Karpas-422 (cell line): ENCODE measurements at regions not wholly inside any gene's neighbourhood (a gene's known extent, or its start where the extent isn't known, plus 50 kb on each side); places are given as distances from the start of the nearest gene placed in this dataset.

Experiments used
- DNase-seq: peaks from one replicate; pipeline ENCODE4 v3.0.0-alpha.2; 2015
- H2AFZ ChIP-seq: fragments of 200-600 bp; sonication (generic); 2 replicates; pipeline ENCODE4 v1.6.1; 2014; ENCODE audit warnings: antibody characterized with exemption, low read length, mixed read lengths
- H3K27ac ChIP-seq: fragments of 200-600 bp; sonication (generic); 2 replicates; pipeline ENCODE4 v1.5.1; 2014; ENCODE audit warnings: mild to moderate bottlenecking, low read length, moderate library complexity
- H3K27me3 ChIP-seq: fragments of 200-600 bp; sonication (generic); 2 replicates; pipeline ENCODE4 v1.6.1; 2014; ENCODE audit warnings: low read length, mixed read lengths
- H3K36me3 ChIP-seq: fragments of 200-600 bp; sonication (generic); 2 replicates; pipeline ENCODE4 v1.6.1; 2014; ENCODE audit warnings: low read length, mixed read lengths; ENCODE audit not compliant: insufficient read depth
- H3K4me1 ChIP-seq: fragments of 200-600 bp; sonication (generic); 2 replicates; pipeline ENCODE4 v1.6.1; 2014; ENCODE audit warnings: mild to moderate bottlenecking, low read length, mixed read lengths
- H3K4me2 ChIP-seq: fragments of 200-600 bp; sonication (generic); 2 replicates; pipeline ENCODE4 v1.6.1; 2014; ENCODE audit warnings: low read length, low read depth, mild to moderate bottlenecking; ENCODE audit not compliant: poor library complexity, severe bottlenecking
- H3K4me3 ChIP-seq: fragments of 200-600 bp; sonication (generic); 2 replicates; pipeline ENCODE4 v1.5.1; 2014; ENCODE audit warnings: mild to moderate bottlenecking, antibody characterized with exemption, low read length, mixed read lengths
- H3K79me2 ChIP-seq: fragments of 200-600 bp; sonication (generic); 2 replicates; pipeline ENCODE4 v1.6.1; 2014; ENCODE audit warnings: mild to moderate bottlenecking, low read length, mixed read lengths
- H3K9ac ChIP-seq: fragments of 200-600 bp; sonication (generic); 2 replicates; pipeline ENCODE4 v1.6.0; 2014; ENCODE audit warnings: low read length
- H3K9me2 ChIP-seq: fragments of 200-600 bp; sonication (generic), shearing (Covaris generic); replicated peaks from 2 replicates; pipeline ENCODE4 v1.6.0; 2014; ENCODE audit warnings: mild to moderate bottlenecking, low read length, moderate library complexity; ENCODE audit not compliant: insufficient read depth
- H3K9me3 ChIP-seq: fragments of 300-700, 200-600 bp; sonication (generic); 2 replicates; pipeline ENCODE4 v1.6.1; 2014; ENCODE audit warnings: low read length, mixed read lengths
- H4K20me1 ChIP-seq: fragments of 200-600 bp; sonication (generic); 2 replicates; pipeline ENCODE4 v1.6.1; 2014; ENCODE audit warnings: mild to moderate bottlenecking, antibody characterized with exemption, low read length, low read depth; ENCODE audit not compliant: insufficient read depth

GRCh38 chr1:229088711-229089110 lies 182.2 kb upstream of the RAB4A start:
- Histone ChIP-seq H3K36me3 (no peaks in the 10 kb centered on the region), H3K4me2 (no peak overlapping the region), H3K27ac (no peak overlapping the region), H3K4me1 (peaks cover 9% of the 10 kb centered on the region; the same call in 1 of the 2 replicates), H2AFZ (no peak overlapping the region), H3K9me2 (no peaks in the 10 kb centered on the region), H3K79me2 (no peaks in the 10 kb centered on the region), H3K27me3 (no peaks in the 10 kb centered on the region), H4K20me1 (no peaks in the 10 kb centered on the region), H3K9me3 (no peaks in the 10 kb centered on the region), H3K9ac (no peak overlapping the region), H3K4me3 (no peak overlapping the region)
- no peak for DNase-seq

- H2AFZ ChIP-seq: no peak overlapping the region
- no peaks in the 10 kb centered on the region for H4K20me1 ChIP-seq
- no peaks in the 10 kb centered on the region for H3K79me2 ChIP-seq
- H3K27ac ChIP-seq: no peak overlapping the region
- H3K27me3 ChIP-seq: no peaks in the 10 kb centered on the region
- H3K4me2 ChIP-seq: no peak overlapping the region
- no peak overlapping the region for H3K4me3 ChIP-seq
- no peaks in the 10 kb centered on the region for H3K9me2 ChIP-seq
- H3K9ac ChIP-seq: no peak overlapping the region
- no peak for DNase-seq
- no peaks in the 10 kb centered on the region for H3K9me3 ChIP-seq
- peaks cover 9% of the 10 kb centered on the region; the same call in 1 of the 2 replicates for H3K4me1 ChIP-seq
- no peaks in the 10 kb centered on the region for H3K36me3 ChIP-seq
Observed at GRCh38 chr1:229089586-229090208, 181.2 kb upstream of the RAB4A start.

GRCh38 chr1:229091721-229092136 lies 179.2 kb upstream of the RAB4A start:
- no peak overlapping the region for H2AFZ ChIP-seq
- H3K4me1 ChIP-seq: peaks cover 9% of the 10 kb centered on the region; the same call in 1 of the 2 replicates
- H3K9ac ChIP-seq: no peak overlapping the region
- H3K9me2 ChIP-seq: no peaks in the 10 kb centered on the region
- no peaks in the 10 kb centered on the region for H3K79me2 ChIP-seq
- no peak overlapping the region for H3K4me2 ChIP-seq
- no peaks in the 10 kb centered on the region for H4K20me1 ChIP-seq
- no peak for DNase-seq
- no peaks in the 10 kb centered on the region for H3K36me3 ChIP-seq
- H3K27ac ChIP-seq: no peak overlapping the region
- H3K27me3 ChIP-seq: no peaks in the 10 kb centered on the region
- no peaks in the 10 kb centered on the region for H3K9me3 ChIP-seq
- no peak overlapping the region for H3K4me3 ChIP-seq

- no peak overlapping the region for H3K27ac ChIP-seq
Observed at GRCh38 chr1:229092377-229093237, 178.3 kb upstream of the RAB4A start.

GRCh38 chr1:229093238-229093540 lies 177.7 kb upstream of the RAB4A start:
- no peaks in the 10 kb centered on the region for H3K36me3 ChIP-seq
- no peaks in the 10 kb centered on the region for H4K20me1 ChIP-seq
- no peak overlapping the region for H3K9ac ChIP-seq
- no peak for DNase-seq
- no peaks in the 10 kb centered on the region for H3K27me3 ChIP-seq
- no peak overlapping the region for H2AFZ ChIP-seq
- no peak overlapping the region for H3K27ac ChIP-seq
- peaks cover 9% of the 10 kb centered on the region; the same call in 1 of the 2 replicates for H3K4me1 ChIP-seq
- H3K4me2 ChIP-seq: no peak overlapping the region
- no peaks in the 10 kb centered on the region for H3K9me3 ChIP-seq
- H3K9me2 ChIP-seq: no peaks in the 10 kb centered on the region
- no peaks in the 10 kb centered on the region for H3K79me2 ChIP-seq
- no peak overlapping the region for H3K4me3 ChIP-seq

More at GRCh38 chr1:229092377-229093237, 178.3 kb upstream of the RAB4A start:
- H3K4me2 ChIP-seq: no peak overlapping the region
- H2AFZ ChIP-seq: no peak overlapping the region
- H3K4me1 ChIP-seq: peaks cover 9% of the 10 kb centered on the region; the same call in 1 of the 2 replicates
- DNase-seq: no peak
- H4K20me1 ChIP-seq: no peaks in the 10 kb centered on the region
- no peaks in the 10 kb centered on the region for H3K27me3 ChIP-seq
- no peak overlapping the region for H3K9ac ChIP-seq
- H3K4me3 ChIP-seq: no peak overlapping the region
- H3K9me3 ChIP-seq: no peaks in the 10 kb centered on the region
- H3K36me3 ChIP-seq: no peaks in the 10 kb centered on the region
- no peaks in the 10 kb centered on the region for H3K79me2 ChIP-seq
- no peaks in the 10 kb centered on the region for H3K9me2 ChIP-seq

- H3K36me3 ChIP-seq: no peaks in the 10 kb centered on the region
- H4K20me1 ChIP-seq: no peaks in the 10 kb centered on the region
- H3K9me3 ChIP-seq: no peaks in the 10 kb centered on the region
- H3K27ac ChIP-seq: no peak overlapping the region
- no peaks in the 10 kb centered on the region for H3K27me3 ChIP-seq
- H3K4me2 ChIP-seq: no peak overlapping the region
- no peak overlapping the region for H3K4me3 ChIP-seq
- H3K79me2 ChIP-seq: no peaks in the 10 kb centered on the region
- DNase-seq: no peak
- no peaks in the 10 kb centered on the region for H3K9me2 ChIP-seq
- no peak overlapping the region for H2AFZ ChIP-seq
- H3K4me1 ChIP-seq: peaks cover 9% of the 10 kb centered on the region; the same call in 1 of the 2 replicates
- H3K9ac ChIP-seq: no peak overlapping the region
Observed at GRCh38 chr1:229093609-229094336, 177.1 kb upstream of the RAB4A start.

GRCh38 chr1:229094476-229095311 lies 176.2 kb upstream of the RAB4A start:
- Histone ChIP-seq H3K9ac (no peak overlapping the region), H3K79me2 (no peaks in the 10 kb centered on the region), H3K9me3 (no peaks in the 10 kb centered on the region), H3K27me3 (no peaks in the 10 kb centered on the region), H3K27ac (no peak overlapping the region), H3K9me2 (no peaks in the 10 kb centered on the region), H3K4me1 (peaks cover 9% of the 10 kb centered on the region; the same call in 1 of the 2 replicates), H3K4me2 (no peak overlapping the region), H4K20me1 (no peaks in the 10 kb centered on the region), H3K36me3 (no peaks in the 10 kb centered on the region), H2AFZ (no peak overlapping the region), H3K4me3 (no peak overlapping the region)
- no peak for DNase-seq
